Left colon (tissue), 2 donors: ENCODE measurements at regions not wholly inside any gene's neighbourhood (a gene's known extent, or its start where the extent isn't known, plus 50 kb on each side); places are given as distances from the start of the nearest gene placed in this dataset.
A peak's percentile ranks its signal among the peaks of the same experiment; 100 is the strongest.
"Not testable (repeated sequence)": the region's sequence is repeated elsewhere in the genome, so short reads cannot be mapped to it uniquely, and the experiment has no call there.

Source experiments
- ATAC-seq: fragments of 200-7000 bp; cut with Tn5 transposase; one replicate; pipeline ENCODE4 v1.9.1; 2020; ENCODE audit warnings: mild to moderate bottlenecking, moderate library complexity
- DNase-seq, 2 donors: peaks; one replicate each; pipeline ENCODE4 v3.0.0-alpha.2; 2020
- intact Hi-C, 2 donors: fragments of 100-400 bp; cut with DNase I in 1 of 2; cut with micrococcal nuclease in 1 of 2; formaldehyde crosslinking; loops; one replicate each; pipeline versions ENCODE4 v1.11.2 to v1.14.0; 2022; cut with DNase I, micrococcal nuclease
- donor health status: DM: no; HTN: no; CAD: no.
- donor health status: DM: yes; HTN: yes; CAD: no.

GRCh38 chr7:106372595-106373318 is 88.0 kb upstream of the NAMPT start:
- ATAC-seq (peak; percentile 62), DNase-seq (no peak)
- intact Hi-C loops: no loop called here

GRCh38 chr7:106372126-106372525 is 87.3 kb upstream of the NAMPT start:
- DNase-seq (no peak), ATAC-seq (no peak)
- intact Hi-C loops: no loop called here

- DNase-seq (peak in 1 of 2 donors; percentile 9), ATAC-seq (peak; percentile 38)
- intact Hi-C loops: no loop called here
These were observed 86.8 kb upstream of the NAMPT start for GRCh38 chr7:106371629-106372028.

- intact Hi-C loops: no loop called here
- ATAC-seq: no peak
- no peak for DNase-seq
These were observed 85.8 kb upstream of the NAMPT start for GRCh38 chr7:106370542-106370941.

- intact Hi-C loops: no loop called here
- DNase-seq: no peak
- ATAC-seq: no peak
These were observed 85.0 kb upstream of the NAMPT start for GRCh38 chr7:106369816-106370215.

- intact Hi-C loops: no loop called here
- ATAC-seq: no peak
These were observed 84.6 kb upstream of the NAMPT start for GRCh38 chr7:106369352-106369751.

GRCh38 chr7:106367664-106368063 is 82.9 kb upstream of the NAMPT start:
- ATAC-seq (no peak), DNase-seq (no peak)
- intact Hi-C loops: no loop called here

More at GRCh38 chr7:106369352-106369751, 84.6 kb upstream of the NAMPT start:
- DNase-seq: no peak

- ATAC-seq: peak; percentile 56
- peak in 1 of 2 donors; percentile 19 for DNase-seq
- intact Hi-C loops: no loop called here
These were observed 82.2 kb upstream of the NAMPT start for GRCh38 chr7:106367018-106367420.

GRCh38 chr7:106365252-106366005 is 80.6 kb upstream of the NAMPT start:
- ATAC-seq: peak; percentile 96
- intact Hi-C loops: no loop called here
- peak; percentile 13 to 56 for DNase-seq

- ATAC-seq, DNase-seq, intact Hi-C loops: not testable (repeated sequence)
These were observed 77.7 kb upstream of the NAMPT start for GRCh38 chr7:106362507-106362906.

- peak; percentile 95 for ATAC-seq
- no peak for DNase-seq
- intact Hi-C loops: no loop called here
These were observed 73.4 kb upstream of the NAMPT start for GRCh38 chr7:106358103-106358663.

- intact Hi-C loops: no loop called here
- ATAC-seq (peak; percentile 10), DNase-seq (no peak)
These were observed 72.9 kb upstream of the NAMPT start for GRCh38 chr7:106357675-106358074.

GRCh38 chr7:106354822-106355221 is 70.0 kb upstream of the NAMPT start:
- no peak for DNase-seq
- no peak for ATAC-seq
- intact Hi-C loops: no loop called here

GRCh38 chr7:106353944-106354343 is 69.2 kb upstream of the NAMPT start:
- ATAC-seq (no peak), DNase-seq (no peak)
- intact Hi-C loops: no loop called here

GRCh38 chr7:106348231-106348630 is 63.4 kb upstream of the NAMPT start:
- DNase-seq (no peak), ATAC-seq (no peak)
- intact Hi-C loops: no loop called here

- no peak for ATAC-seq
- DNase-seq: no peak
- intact Hi-C loops: no loop called here
These were observed 62.5 kb upstream of the NAMPT start for GRCh38 chr7:106347229-106347833.

GRCh38 chr7:106346678-106347217 is 62.0 kb upstream of the NAMPT start:
- DNase-seq (no peak), ATAC-seq (no peak)
- intact Hi-C loops: no loop called here

GRCh38 chr7:106346167-106346677 is 61.4 kb upstream of the NAMPT start:
- ATAC-seq: no peak
- intact Hi-C loops: no loop called here

More at GRCh38 chr7:106346167-106346677, 61.4 kb upstream of the NAMPT start:
- no peak for DNase-seq
